GM23248 (cell line): ENCODE measurements at regions not wholly inside any gene's neighbourhood (a gene's known extent, or its start where the extent isn't known, plus 50 kb on each side); places are given as distances from the start of the nearest gene placed in this dataset.

Experiments used
- EZH2 ChIP-seq: fragments of 200-600 bp; sonication (generic); IDR thresholded peaks from 2 replicates; pipeline ENCODE4 v1.6.1; 2018; ENCODE audit warnings: antibody characterized with exemption, mild to moderate bottlenecking; ENCODE audit not compliant: insufficient read depth, poor library complexity, severe bottlenecking
- EZH2phosphoT487 ChIP-seq: fragments of 200-600 bp; sonication (generic); IDR thresholded peaks from 2 replicates; pipeline ENCODE4 v1.6.1; 2018; ENCODE audit warnings: antibody characterized with exemption, moderate library complexity, mild to moderate bottlenecking, low read depth; ENCODE audit not compliant: insufficient read depth

GRCh38 chr4:146004730-146005129 lies 66.1 kb upstream of the ZNF827 start:
- TF ChIP-seq EZH2 = no peak
- TF ChIP-seq EZH2phosphoT487 = no peak
